ENCODE measurements at regions not wholly inside any gene's neighbourhood (a gene's known extent, or its start where the extent isn't known, plus 50 kb on each side); places are given as distances from the start of the nearest gene placed in this dataset.
"Not testable (repeated sequence)": the region's sequence is repeated elsewhere in the genome, so short reads cannot be mapped to it uniquely, and the experiment has no call there.

GRCh38 chr12:89825591-89826449 is 117.2 kb upstream of the ATP2B1 start:
- no peak for DNase-seq (ENCODE audit: low read depth in 2 of 2)

- no peak for DNase-seq (ENCODE audit: low read depth in 2 of 2)
Observed at GRCh38 chr12:89824822-89825221, 116.2 kb upstream of the ATP2B1 start.

GRCh38 chr12:89822992-89823391 is 114.4 kb upstream of the ATP2B1 start:
- DNase-seq (ENCODE audit: low read depth in 2 of 2) = not testable (repeated sequence)

- no peak for DNase-seq (ENCODE audit: low read depth in 2 of 2)
Observed at GRCh38 chr12:89821896-89822295, 113.3 kb upstream of the ATP2B1 start.

- no peak for DNase-seq (ENCODE audit: low read depth in 2 of 2)
Observed at GRCh38 chr12:89817501-89818226, 109.0 kb upstream of the ATP2B1 start.

- no peak for DNase-seq (ENCODE audit: low read depth in 2 of 2)
Observed at GRCh38 chr12:89815225-89815624, 106.6 kb upstream of the ATP2B1 start.

GRCh38 chr12:89803412-89803811 is 94.8 kb upstream of the ATP2B1 start:
- no peak for DNase-seq (ENCODE audit: low read depth in 2 of 2)

GRCh38 chr12:89801284-89801683 is 92.6 kb upstream of the ATP2B1 start:
- no peak for DNase-seq (ENCODE audit: low read depth in 2 of 2)

GRCh38 chr12:89800435-89800834 is 91.8 kb upstream of the ATP2B1 start:
- no peak for DNase-seq (ENCODE audit: low read depth in 2 of 2)

- DNase-seq (ENCODE audit: low read depth in 2 of 2) = no peak
Observed at GRCh38 chr12:89799316-89799715, 90.7 kb upstream of the ATP2B1 start.

- no peak for DNase-seq (ENCODE audit: low read depth in 2 of 2)
Observed at GRCh38 chr12:89797436-89797835, 88.8 kb upstream of the ATP2B1 start.

GRCh38 chr12:89796798-89797382 is 88.3 kb upstream of the ATP2B1 start:
- no peak for DNase-seq (ENCODE audit: low read depth in 2 of 2)

- DNase-seq (ENCODE audit: low read depth in 2 of 2) = no peak
Observed at GRCh38 chr12:89793946-89794345, 85.3 kb upstream of the ATP2B1 start.

GRCh38 chr12:89791286-89791685 is 82.6 kb upstream of the ATP2B1 start:
- DNase-seq (ENCODE audit: low read depth in 2 of 2) = no peak

- no peak for DNase-seq (ENCODE audit: low read depth in 2 of 2)
Observed at GRCh38 chr12:89789862-89790261, 81.2 kb upstream of the ATP2B1 start.

- no peak for DNase-seq (ENCODE audit: low read depth in 2 of 2)
Observed at GRCh38 chr12:89787763-89788162, 79.1 kb upstream of the ATP2B1 start.

GRCh38 chr12:89786177-89786810 is 77.7 kb upstream of the ATP2B1 start:
- DNase-seq (ENCODE audit: low read depth in 2 of 2) = no peak

- DNase-seq (ENCODE audit: low read depth in 2 of 2) = no peak
Observed at GRCh38 chr12:89783359-89784060, 74.9 kb upstream of the ATP2B1 start.

- DNase-seq (ENCODE audit: low read depth in 2 of 2) = no peak
Observed at GRCh38 chr12:89782807-89783206, 74.2 kb upstream of the ATP2B1 start.

GRCh38 chr12:89781946-89782550 is 73.4 kb upstream of the ATP2B1 start:
- no peak for DNase-seq (ENCODE audit: low read depth in 2 of 2)

GRCh38 chr12:89781156-89781555 is 72.5 kb upstream of the ATP2B1 start:
- DNase-seq (ENCODE audit: low read depth in 2 of 2) = no peak

All from stimulated activated CD4-positive, alpha-beta T cell treated with anti-CD3 and anti-CD28 coated beads, Interleukin-12 subunit alpha, Interleukin-12 subunit beta, amount 100 ng/mL, for 24 hours (primary cell).